GM10266 (cell line): ENCODE measurements at regions not wholly inside any gene's neighbourhood (a gene's known extent, or its start where the extent isn't known, plus 50 kb on each side); places are given as distances from the start of the nearest gene placed in this dataset.

Experiments used
- DNase-seq: peaks from one replicate; pipeline ENCODE4 v3.0.0; 2012; ENCODE audit errors: extremely low spot score
- CTCF ChIP-seq: IDR thresholded peaks from 2 replicates; pipeline ENCODE4 v1.5.1; 2012; ENCODE audit warnings: mild to moderate bottlenecking, low read depth; ENCODE audit not compliant: control insufficient read depth, insufficient read depth; ENCODE audit errors: missing control alignments

- no peak for TF ChIP-seq CTCF
- DNase-seq: no peak
Measured at GRCh38 chr4:135515295-135515694, 1313.7 kb upstream of the PABPC4L start.

- TF ChIP-seq CTCF: no peak
- no peak for DNase-seq
Measured at GRCh38 chr4:135510582-135510981, 1309.0 kb upstream of the PABPC4L start.

GRCh38 chr4:135508006-135508714, 1306.6 kb upstream of the PABPC4L start:
- no peak for TF ChIP-seq CTCF
- DNase-seq: no peak

- no peak for DNase-seq
- TF ChIP-seq CTCF: no peak
Measured at GRCh38 chr4:135497563-135498152, 1296.1 kb upstream of the PABPC4L start.

GRCh38 chr4:135492439-135492838, 1290.8 kb upstream of the PABPC4L start:
- DNase-seq: no peak
- no peak for TF ChIP-seq CTCF

GRCh38 chr4:135485371-135485770, 1283.8 kb upstream of the PABPC4L start:
- DNase-seq: no peak

More at GRCh38 chr4:135485371-135485770, 1283.8 kb upstream of the PABPC4L start:
- TF ChIP-seq CTCF: no peak
